ENCODE measurements at regions not wholly inside any gene's neighbourhood (a gene's known extent, or its start where the extent isn't known, plus 50 kb on each side); places are given as distances from the start of the nearest gene placed in this dataset.

GRCh38 chr14:76551906-76552305, 176.0 kb downstream of the ESRRB start:
- no peak for DNase-seq

- DNase-seq = no peak
Measured at GRCh38 chr14:76564471-76565422, 188.8 kb downstream of the ESRRB start.

- no peak for DNase-seq
Measured at GRCh38 chr14:76566439-76566838, 190.5 kb downstream of the ESRRB start.

GRCh38 chr14:76574416-76575095, 186.7 kb upstream of the VASH1 start:
- no peak for DNase-seq

- DNase-seq = no peak
Measured at GRCh38 chr14:76575108-76575507, 186.2 kb upstream of the VASH1 start.

GRCh38 chr14:76576047-76576741, 185.1 kb upstream of the VASH1 start:
- DNase-seq = no peak

- DNase-seq = no peak
Measured at GRCh38 chr14:76577090-76577489, 184.2 kb upstream of the VASH1 start.

GRCh38 chr14:76577837-76578236, 183.4 kb upstream of the VASH1 start:
- DNase-seq = no peak

GRCh38 chr14:76580399-76580798, 180.9 kb upstream of the VASH1 start:
- DNase-seq = no peak

- no peak for DNase-seq
Measured at GRCh38 chr14:76580967-76581366, 180.3 kb upstream of the VASH1 start.

- DNase-seq = no peak
Measured at GRCh38 chr14:76581592-76581991, 179.7 kb upstream of the VASH1 start.

GRCh38 chr14:76582447-76582846, 178.8 kb upstream of the VASH1 start:
- DNase-seq = no peak

GRCh38 chr14:76583174-76583573, 178.1 kb upstream of the VASH1 start:
- DNase-seq = no peak

- DNase-seq = no peak
Measured at GRCh38 chr14:76583805-76584204, 177.5 kb upstream of the VASH1 start.

- DNase-seq = peak; percentile 74
Measured at GRCh38 chr14:76584271-76584702, 177.0 kb upstream of the VASH1 start.

GRCh38 chr14:76585616-76586015, 175.7 kb upstream of the VASH1 start:
- DNase-seq = no peak

GRCh38 chr14:76589246-76589645, 172.0 kb upstream of the VASH1 start:
- no peak for DNase-seq

GRCh38 chr14:76591266-76591665, 170.0 kb upstream of the VASH1 start:
- DNase-seq = peak; percentile 21

- DNase-seq = no peak
Measured at GRCh38 chr14:76595266-76595665, 166.0 kb upstream of the VASH1 start.

GRCh38 chr14:76597387-76597786, 163.9 kb upstream of the VASH1 start:
- DNase-seq = no peak

- no peak for DNase-seq
Measured at GRCh38 chr14:76599141-76599540, 162.1 kb upstream of the VASH1 start.

GRCh38 chr14:76599559-76600287, 161.5 kb upstream of the VASH1 start:
- no peak for DNase-seq

Data from left kidney (tissue), 1 donor.